LNCAP (cell line): ENCODE measurements at regions not wholly inside any gene's neighbourhood (a gene's known extent, or its start where the extent isn't known, plus 50 kb on each side); places are given as distances from the start of the nearest gene placed in this dataset.

ENCODE experiments used
- TF ChIP-seq, protein P1 (sequence below): fragments of 450-650 bp; IDR thresholded peaks from 2 replicates; pipeline ENCODE4 v1.5.1; 2017; ENCODE audit warnings: mild to moderate bottlenecking

DNA sequence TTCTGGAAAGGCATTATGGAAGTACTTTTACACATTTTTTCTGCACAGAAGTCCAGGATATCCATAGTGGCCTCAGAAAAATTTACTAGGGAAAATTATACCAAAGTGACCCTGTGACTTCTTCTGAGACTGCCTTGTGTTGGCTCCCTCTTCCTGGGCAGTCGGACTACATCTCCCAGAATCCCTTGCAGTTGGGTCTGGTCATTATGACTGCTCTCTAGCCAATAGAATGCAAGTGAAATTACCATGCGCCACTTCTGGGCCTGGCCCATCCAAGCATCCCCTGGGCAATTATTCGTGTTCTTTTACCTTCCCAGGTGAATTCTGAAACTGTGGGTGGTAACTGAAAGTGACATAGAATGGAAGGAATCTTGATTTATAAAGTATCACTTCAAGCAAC lies 430.9 kb downstream of the ACTR3B start:
- TF ChIP-seq, protein P1, sequence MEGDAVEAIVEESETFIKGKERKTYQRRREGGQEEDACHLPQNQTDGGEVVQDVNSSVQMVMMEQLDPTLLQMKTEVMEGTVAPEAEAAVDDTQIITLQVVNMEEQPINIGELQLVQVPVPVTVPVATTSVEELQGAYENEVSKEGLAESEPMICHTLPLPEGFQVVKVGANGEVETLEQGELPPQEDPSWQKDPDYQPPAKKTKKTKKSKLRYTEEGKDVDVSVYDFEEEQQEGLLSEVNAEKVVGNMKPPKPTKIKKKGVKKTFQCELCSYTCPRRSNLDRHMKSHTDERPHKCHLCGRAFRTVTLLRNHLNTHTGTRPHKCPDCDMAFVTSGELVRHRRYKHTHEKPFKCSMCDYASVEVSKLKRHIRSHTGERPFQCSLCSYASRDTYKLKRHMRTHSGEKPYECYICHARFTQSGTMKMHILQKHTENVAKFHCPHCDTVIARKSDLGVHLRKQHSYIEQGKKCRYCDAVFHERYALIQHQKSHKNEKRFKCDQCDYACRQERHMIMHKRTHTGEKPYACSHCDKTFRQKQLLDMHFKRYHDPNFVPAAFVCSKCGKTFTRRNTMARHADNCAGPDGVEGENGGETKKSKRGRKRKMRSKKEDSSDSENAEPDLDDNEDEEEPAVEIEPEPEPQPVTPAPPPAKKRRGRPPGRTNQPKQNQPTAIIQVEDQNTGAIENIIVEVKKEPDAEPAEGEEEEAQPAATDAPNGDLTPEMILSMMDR = no peak

DNA sequence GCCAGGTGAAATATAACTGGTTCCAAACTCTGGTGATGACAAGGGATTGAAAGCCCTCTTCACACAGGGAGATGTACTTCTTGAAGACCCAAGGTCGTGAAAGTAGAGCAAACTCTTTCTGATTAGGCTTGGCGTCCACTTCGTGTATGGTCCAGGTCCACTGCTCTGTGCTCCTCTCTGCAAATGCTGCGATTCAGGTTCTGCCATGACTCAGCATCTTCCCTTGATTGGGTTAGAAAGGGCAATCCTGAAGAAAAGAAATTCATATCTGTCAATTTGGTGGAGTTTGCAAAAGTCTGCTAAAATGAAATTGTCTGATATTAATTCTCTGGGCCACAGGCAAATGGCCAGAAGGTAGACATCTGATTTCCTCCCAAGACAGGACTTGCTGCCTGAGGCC lies 431.4 kb downstream of the ACTR3B start:
- TF ChIP-seq, protein P1 = no peak

- TF ChIP-seq, protein P1 = peak; percentile 85
Measured at GRCh38 chr7:153193144-153193595, 433.6 kb downstream of the ACTR3B start.

DNA sequence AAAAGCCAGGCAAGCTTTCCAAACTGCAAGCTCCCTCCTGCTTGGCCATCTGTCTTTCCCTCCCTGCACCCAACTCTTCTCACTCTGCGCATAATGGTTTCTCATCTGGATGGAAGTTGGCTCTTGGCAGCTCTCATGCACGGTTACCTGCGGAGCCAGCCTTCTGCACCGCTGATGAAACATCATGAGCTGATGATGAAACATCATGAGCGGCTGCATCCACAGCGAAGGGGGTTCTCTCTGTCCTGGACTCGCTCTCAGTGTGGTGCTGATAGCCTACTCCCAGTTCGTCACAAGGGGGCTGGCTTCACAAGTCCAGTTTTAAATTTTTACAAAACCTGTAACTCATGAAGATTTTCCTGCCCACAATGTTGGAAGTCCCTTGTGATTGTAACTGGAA lies 457.5 kb downstream of the ACTR3B start:
- TF ChIP-seq, protein P1 = no peak

DNA sequence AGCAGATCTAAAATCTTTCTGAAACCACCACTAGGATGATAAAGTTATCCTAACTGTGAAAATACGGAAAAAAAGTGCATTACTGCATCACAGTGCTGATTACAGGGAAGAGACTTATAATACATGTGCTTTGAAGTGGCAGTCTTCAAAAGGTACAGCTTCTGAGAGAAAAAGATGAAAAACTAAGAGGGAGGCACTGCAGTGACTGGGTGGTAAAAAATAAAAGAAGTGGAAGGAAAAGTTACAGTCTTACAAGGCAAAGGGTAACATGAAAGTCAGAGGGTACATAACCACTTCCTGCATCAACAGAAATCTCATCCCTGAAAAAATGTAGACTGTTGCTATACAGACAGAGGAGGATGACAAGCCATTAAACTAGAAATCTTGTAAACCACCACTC lies 465.3 kb downstream of the ACTR3B start:
- TF ChIP-seq, protein P1 = no peak

GRCh38 chr7:153245809-153246208 lies 486.3 kb downstream of the ACTR3B start:
- TF ChIP-seq, protein P1 = no peak

- TF ChIP-seq, protein P1 = no peak
Measured at GRCh38 chr7:153247926-153248325, 488.4 kb downstream of the ACTR3B start.

GRCh38 chr7:153258686-153259085 lies 499.1 kb downstream of the ACTR3B start:
- TF ChIP-seq, protein P1 = no peak
